ENCODE measurements at regions not wholly inside any gene's neighbourhood (a gene's known extent, or its start where the extent isn't known, plus 50 kb on each side); places are given as distances from the start of the nearest gene placed in this dataset.

DNA sequence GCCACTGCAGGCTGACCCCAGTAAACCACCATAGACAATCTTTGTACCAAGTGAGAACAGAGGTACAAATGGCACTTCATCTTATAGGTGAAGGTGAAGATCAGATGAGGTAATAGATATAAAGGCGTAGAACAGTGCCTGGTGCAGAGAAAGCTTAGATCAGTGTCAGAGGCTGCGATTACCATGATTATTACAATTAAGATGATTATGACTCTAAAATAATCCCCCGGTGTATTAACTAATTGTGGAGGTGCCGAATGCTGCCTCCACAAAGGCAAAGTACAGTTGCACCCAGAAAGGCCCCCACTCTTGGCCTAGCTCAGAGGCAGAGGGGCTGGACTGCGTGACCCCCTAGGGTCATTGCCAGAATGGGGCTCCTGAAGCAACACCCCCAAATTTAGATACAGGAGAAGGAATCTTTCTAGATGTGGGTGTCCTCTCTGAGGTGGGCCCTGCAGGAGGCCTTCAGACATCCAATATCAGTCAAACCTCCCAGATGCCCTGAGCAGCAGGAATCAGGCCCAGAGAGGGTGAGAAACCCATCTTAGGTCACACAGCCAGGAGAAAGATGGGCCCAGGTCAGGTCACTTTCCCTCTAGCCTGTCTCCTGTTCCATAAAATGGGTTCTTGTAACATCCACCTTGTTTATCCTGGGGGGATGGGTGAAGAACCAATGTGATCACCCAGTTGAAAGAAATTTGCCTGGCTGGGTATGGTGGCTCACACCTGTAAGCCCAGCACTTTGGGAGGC is 139.8 kb downstream of the PHETA1 start:
- WGBS, 2 donors (ENCODE audit: low coverage in 1 of 2): 87 to 94% methylated on average over 3 to 5 of the region's 5 CpGs
- in situ Hi-C loops (cut with MboI; ENCODE audit: low pct_ligation_motif_present in 1 of 4, low pct_unique_long_range_greater_than_20kb in 1 of 4, low sequenced_read_pairs in 3 of 4): no loop called here
- no peaks in the 10 kb centered on the region for H3K27me3 ChIP-seq

DNA sequence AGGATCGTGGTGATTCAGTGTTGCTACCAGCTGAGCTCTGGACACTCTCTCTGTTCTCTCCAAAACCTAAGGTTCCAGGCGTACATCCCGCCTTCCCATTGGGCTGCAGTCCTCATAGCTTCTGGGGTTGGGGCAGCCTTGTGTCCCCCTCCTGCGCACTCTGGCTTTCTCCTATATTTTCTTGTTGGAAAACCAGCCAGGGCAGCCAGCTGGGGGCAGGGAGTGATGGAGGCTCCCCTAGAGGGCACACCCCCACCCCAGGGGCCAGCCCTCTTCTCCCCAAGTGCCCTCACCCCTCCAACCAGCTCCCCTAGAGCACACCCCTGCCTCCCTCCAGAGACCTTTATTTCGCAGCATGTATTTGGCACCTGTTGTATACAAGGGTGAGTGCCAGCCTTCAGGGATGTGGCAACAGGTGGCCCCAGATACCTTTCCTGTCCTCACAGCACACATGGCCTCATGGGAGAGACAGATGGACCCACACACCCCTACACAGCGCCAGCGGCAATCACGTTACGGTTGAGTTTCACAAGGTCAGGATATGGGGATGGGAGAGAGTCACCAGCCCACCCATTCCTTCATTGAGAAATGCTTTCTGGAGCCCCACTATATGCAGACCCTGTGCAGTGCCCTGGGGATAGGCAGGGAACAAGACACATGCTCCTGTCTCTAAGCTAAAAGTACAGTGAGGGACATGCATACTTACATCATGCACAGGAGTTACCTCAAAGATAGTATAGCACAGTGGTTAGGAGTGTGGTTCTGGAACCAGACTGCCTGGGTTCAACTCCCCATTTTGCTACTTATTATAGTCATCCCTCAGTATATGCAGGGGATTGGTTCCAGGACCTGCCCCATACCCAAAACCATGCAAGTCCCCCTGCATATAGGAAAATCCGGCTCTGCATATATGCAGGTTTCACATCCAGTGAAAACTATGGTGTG is 141.1 kb downstream of the PHETA1 start:
- Histone ChIP-seq H3K4me3 (no peak overlapping the region), H3K27ac (no peak overlapping the region), H3K36me3 (no peaks in the 10 kb centered on the region), H3K9me3 (no peaks in the 10 kb centered on the region), H3K4me1 (no peaks in the 10 kb centered on the region), H3K27me3 (no peaks in the 10 kb centered on the region)
- TF ChIP-seq CTCF (IDR thresholded peaks at IDR 0.05): no peak
- no peak for TF ChIP-seq EP300 (IDR thresholded peaks at IDR 0.05; ENCODE audit: low read depth)
- TF ChIP-seq POLR2AphosphoS5 (IDR thresholded peaks at IDR 0.05): no peak
- TF ChIP-seq POLR2A (IDR thresholded peaks at IDR 0.05): no peak
- in situ Hi-C loops (cut with MboI; ENCODE audit: low pct_ligation_motif_present in 1 of 4, low pct_unique_long_range_greater_than_20kb in 1 of 4, low sequenced_read_pairs in 3 of 4): no loop called here
- intact Hi-C loops (cut with DNase I; ENCODE audit: low total_unique reads): no loop called here
- 79% methylated on average over 10 of the region's 10 CpGs; no CpG with 5 or more reads in 1 of the 2 donors for WGBS, 2 donors (ENCODE audit: low coverage in 1 of 2)
- DNase-seq: no peak

More for the DNA sequence above, 139.8 kb downstream of the PHETA1 start:
- H3K36me3 ChIP-seq: no peaks in the 10 kb centered on the region
- TF ChIP-seq EP300 (IDR thresholded peaks at IDR 0.05; ENCODE audit: low read depth) (no peak), POLR2A (IDR thresholded peaks at IDR 0.05) (no peak), CTCF (IDR thresholded peaks at IDR 0.05) (no peak), POLR2AphosphoS5 (IDR thresholded peaks at IDR 0.05) (no peak)
- no peak overlapping the region for H3K27ac ChIP-seq
- no peak for DNase-seq
- H3K4me1 ChIP-seq: no peaks in the 10 kb centered on the region
- H3K9me3 ChIP-seq: no peaks in the 10 kb centered on the region
- H3K4me3 ChIP-seq: no peak overlapping the region
- intact Hi-C loops (cut with DNase I; ENCODE audit: low total_unique reads): no loop called here

GRCh38 chr12:111226680-111227079 is 142.2 kb downstream of the PHETA1 start:
- H3K27ac ChIP-seq: no peak overlapping the region
- no peak for DNase-seq
- intact Hi-C loops (cut with DNase I; ENCODE audit: low total_unique reads) (no loop called here), in situ Hi-C loops (cut with MboI; ENCODE audit: low pct_ligation_motif_present in 1 of 4, low pct_unique_long_range_greater_than_20kb in 1 of 4, low sequenced_read_pairs in 3 of 4) (no loop called here)
- WGBS, 2 donors (ENCODE audit: low coverage in 1 of 2): 84 to 94% methylated on average over 3 to 21 of the region's 21 CpGs
- TF ChIP-seq POLR2AphosphoS5 (IDR thresholded peaks at IDR 0.05) (no peak), EP300 (IDR thresholded peaks at IDR 0.05; ENCODE audit: low read depth) (no peak), POLR2A (IDR thresholded peaks at IDR 0.05) (no peak), CTCF (IDR thresholded peaks at IDR 0.05) (no peak)
- no peaks in the 10 kb centered on the region for H3K36me3 ChIP-seq
- no peaks in the 10 kb centered on the region for H3K27me3 ChIP-seq
- H3K4me1 ChIP-seq: no peaks in the 10 kb centered on the region
- no peak overlapping the region for H3K4me3 ChIP-seq
- no peaks in the 10 kb centered on the region for H3K9me3 ChIP-seq

- 73% methylated on average over 6 of the region's 6 CpGs; no CpG with 5 or more reads in 1 of the 2 donors for WGBS, 2 donors (ENCODE audit: low coverage in 1 of 2)
Measured at GRCh38 chr12:111225307-111225706, 143.6 kb downstream of the PHETA1 start.

More at GRCh38 chr12:111225307-111225706, 143.6 kb downstream of the PHETA1 start:
- TF ChIP-seq POLR2A (IDR thresholded peaks at IDR 0.05): no peak
- no peak for TF ChIP-seq CTCF (IDR thresholded peaks at IDR 0.05)
- no peak for TF ChIP-seq EP300 (IDR thresholded peaks at IDR 0.05; ENCODE audit: low read depth)
- no peak for TF ChIP-seq POLR2AphosphoS5 (IDR thresholded peaks at IDR 0.05)
- no peak overlapping the region for H3K4me3 ChIP-seq
- H3K27ac ChIP-seq: no peak overlapping the region
- no peaks in the 10 kb centered on the region for H3K27me3 ChIP-seq
- no peaks in the 10 kb centered on the region for H3K36me3 ChIP-seq
- in situ Hi-C loops (cut with MboI; ENCODE audit: low pct_ligation_motif_present in 1 of 4, low pct_unique_long_range_greater_than_20kb in 1 of 4, low sequenced_read_pairs in 3 of 4): no loop called here
- no peaks in the 10 kb centered on the region for H3K4me1 ChIP-seq
- DNase-seq: no peak
- H3K9me3 ChIP-seq: no peaks in the 10 kb centered on the region
- intact Hi-C loops (cut with DNase I; ENCODE audit: low total_unique reads): no loop called here

Data from transverse colon (tissue), 4 donors.